Peyer's patch (tissue), 4 donors: ENCODE measurements at regions not wholly inside any gene's neighbourhood (a gene's known extent, or its start where the extent isn't known, plus 50 kb on each side); places are given as distances from the start of the nearest gene placed in this dataset.
"Not testable (repeated sequence)": the region's sequence is repeated elsewhere in the genome, so short reads cannot be mapped to it uniquely, and the experiment has no call there.

Source experiments
- DNase-seq, 3 donors: peaks; one replicate each; pipeline ENCODE4 v3.0.0-alpha.2; 2017 to 2019
- H3K27ac ChIP-seq, 4 donors: fragments of 200-600 bp; sonication (generic); one replicate each; pipeline ENCODE4 v1.5.1; 2016 to 2019
- H3K27me3 ChIP-seq, 2 donors: fragments of 200-600 bp; sonication (generic); one replicate each; pipeline ENCODE4 v1.5.1; 2019
- H3K36me3 ChIP-seq, 3 donors: fragments of 200-600 bp; sonication (generic); one replicate each; pipeline ENCODE4 v1.5.1; 2016 to 2019
- H3K4me1 ChIP-seq, 4 donors: fragments of 200-600 bp; sonication (generic); one replicate each; pipeline ENCODE4 v1.5.1; 2016 to 2019
- H3K4me3 ChIP-seq, 4 donors: fragments of 200-600 bp; sonication (generic); 1 replicate in 3 of 4; 2 replicates in 1 of 4; pipeline ENCODE4 v1.5.1; 2016 to 2019; ENCODE audit warnings: mild to moderate bottlenecking in 1 of 4
- H3K9me3 ChIP-seq, 4 donors: fragments of 200-600 bp; sonication (generic); one replicate each; pipeline ENCODE4 v1.5.1; 2016 to 2019; ENCODE audit warnings: mild to moderate bottlenecking in 1 of 4
- POLR2A ChIP-seq, 2 donors: fragments of 450-650 bp; IDR thresholded peaks; one replicate each; pipeline ENCODE4 v1.5.1; 2017; ENCODE audit warnings: antibody characterized with exemption in 2 of 2, mild to moderate bottlenecking in 2 of 2, moderate library complexity in 2 of 2
- TF ChIP-seq, protein P1 (sequence below), 6 experiments: fragments of 450-650 bp in 4 of 6; fragments of 200-600 bp in 2 of 6; sonication (generic) in 1 of 6; IDR thresholded peaks; one replicate each; pipeline ENCODE4 v1.5.1; 2017 to 2019; ENCODE audit warnings: antibody characterized with exemption in 6 of 6, mild to moderate bottlenecking in 3 of 6, moderate library complexity in 1 of 6

DNA sequence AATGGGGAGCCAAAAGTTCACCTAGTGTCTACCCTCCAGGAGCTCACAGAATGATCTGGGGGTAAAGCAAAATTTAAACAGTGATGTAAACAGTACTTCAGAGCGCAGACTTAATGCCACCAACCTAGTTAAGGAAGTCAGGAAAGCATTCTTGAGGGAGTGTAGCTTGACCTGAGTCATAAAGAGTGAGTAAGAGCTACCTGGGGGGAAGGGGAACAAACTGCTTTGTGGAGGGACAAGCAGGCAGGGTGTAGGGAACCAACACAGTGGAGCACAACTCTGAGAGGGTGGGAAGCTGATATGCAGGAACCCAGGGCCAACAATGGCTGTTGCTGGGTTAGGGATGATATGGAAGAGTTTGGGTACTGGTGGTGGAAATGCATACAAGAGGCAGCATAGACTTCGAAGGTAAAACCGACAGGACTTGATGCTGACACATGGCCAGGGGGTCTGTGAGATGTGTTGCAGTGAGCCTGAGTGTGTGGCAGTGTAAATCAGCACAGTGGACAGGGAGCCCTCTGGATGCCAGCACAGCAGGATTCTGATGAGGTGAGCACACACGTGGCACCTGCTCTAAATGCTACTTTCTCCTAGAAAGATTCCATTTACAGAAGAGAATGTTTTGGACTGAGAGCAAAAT lies 58.3 kb upstream of the CYP2D6 start:
- no peaks in the 10 kb centered on the region for H3K36me3 ChIP-seq
- TF ChIP-seq POLR2A (IDR thresholded peaks at IDR 0.05) = no peak
- TF ChIP-seq, protein P1, sequence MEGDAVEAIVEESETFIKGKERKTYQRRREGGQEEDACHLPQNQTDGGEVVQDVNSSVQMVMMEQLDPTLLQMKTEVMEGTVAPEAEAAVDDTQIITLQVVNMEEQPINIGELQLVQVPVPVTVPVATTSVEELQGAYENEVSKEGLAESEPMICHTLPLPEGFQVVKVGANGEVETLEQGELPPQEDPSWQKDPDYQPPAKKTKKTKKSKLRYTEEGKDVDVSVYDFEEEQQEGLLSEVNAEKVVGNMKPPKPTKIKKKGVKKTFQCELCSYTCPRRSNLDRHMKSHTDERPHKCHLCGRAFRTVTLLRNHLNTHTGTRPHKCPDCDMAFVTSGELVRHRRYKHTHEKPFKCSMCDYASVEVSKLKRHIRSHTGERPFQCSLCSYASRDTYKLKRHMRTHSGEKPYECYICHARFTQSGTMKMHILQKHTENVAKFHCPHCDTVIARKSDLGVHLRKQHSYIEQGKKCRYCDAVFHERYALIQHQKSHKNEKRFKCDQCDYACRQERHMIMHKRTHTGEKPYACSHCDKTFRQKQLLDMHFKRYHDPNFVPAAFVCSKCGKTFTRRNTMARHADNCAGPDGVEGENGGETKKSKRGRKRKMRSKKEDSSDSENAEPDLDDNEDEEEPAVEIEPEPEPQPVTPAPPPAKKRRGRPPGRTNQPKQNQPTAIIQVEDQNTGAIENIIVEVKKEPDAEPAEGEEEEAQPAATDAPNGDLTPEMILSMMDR (IDR thresholded peaks at IDR 0.05) = no peak
- no peak overlapping the region for H3K4me3 ChIP-seq
- peak overlapping the region in 1 of 4 donors; percentile 10 for H3K27ac ChIP-seq
- no peaks in the 10 kb centered on the region for H3K27me3 ChIP-seq
- H3K9me3 ChIP-seq = no peaks in the 10 kb centered on the region
- H3K4me1 ChIP-seq = peaks cover 0 to 15% (median 0%) of the 10 kb centered on the region in 4 donors
- peak in 1 of 3 donors; percentile 67 for DNase-seq

DNA sequence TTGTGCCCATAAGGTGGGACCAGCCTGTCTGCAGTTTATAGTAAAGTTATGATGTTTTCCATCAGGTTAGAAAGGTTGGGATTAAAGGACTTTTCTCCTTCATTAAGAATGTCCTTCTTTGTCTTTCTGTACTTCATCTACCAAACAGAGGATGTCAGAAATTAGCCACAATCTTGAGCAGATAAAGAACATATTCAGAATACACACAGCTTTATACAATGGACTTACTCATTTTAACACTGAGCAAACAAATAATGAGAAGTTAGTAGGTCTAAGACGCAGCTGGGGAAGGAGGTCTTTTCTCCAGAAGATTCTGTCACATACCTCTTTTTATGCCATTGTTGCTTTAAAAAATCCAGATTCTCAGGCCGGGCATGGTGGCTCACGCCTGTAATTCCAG lies 57.0 kb upstream of the CYP2D6 start:
- no peak overlapping the region for H3K27ac ChIP-seq
- peaks cover 0 to 25% (median 4%) of the 10 kb centered on the region in 4 donors for H3K4me1 ChIP-seq
- no peak for DNase-seq
- H3K36me3 ChIP-seq = no peaks in the 10 kb centered on the region
- H3K9me3 ChIP-seq = no peaks in the 10 kb centered on the region
- no peak overlapping the region for H3K4me3 ChIP-seq
- no peaks in the 10 kb centered on the region for H3K27me3 ChIP-seq
- TF ChIP-seq, protein P1 (IDR thresholded peaks at IDR 0.05) = no peak
- TF ChIP-seq POLR2A (IDR thresholded peaks at IDR 0.05) = no peak

DNA sequence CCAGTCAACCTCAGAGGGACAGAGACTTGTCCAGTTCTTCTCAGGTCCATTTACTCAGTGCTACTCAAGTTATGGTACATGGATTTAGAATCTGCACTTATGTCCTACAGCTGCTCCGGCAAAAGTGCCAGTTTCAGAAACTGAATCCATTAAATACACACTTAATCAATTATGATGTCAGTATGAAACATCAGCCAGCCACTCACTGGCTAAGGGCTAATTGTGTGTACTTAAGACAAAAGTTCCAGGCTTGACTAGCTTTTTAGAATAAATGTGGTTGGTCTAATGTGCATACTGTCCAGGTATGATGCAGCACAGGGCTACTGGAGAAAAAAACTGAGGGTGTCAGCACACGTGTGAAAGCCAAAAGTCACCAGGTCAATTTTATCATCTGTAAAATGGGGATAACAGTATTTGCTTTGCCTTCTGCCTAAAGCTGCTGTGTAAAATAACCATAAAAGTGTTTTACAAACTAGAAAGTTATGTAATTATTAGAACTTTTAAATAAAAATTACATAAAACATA lies 55.4 kb upstream of the CYP2D6 start:
- Histone ChIP-seq H3K4me1 (peaks cover 0 to 42% (median 7%) of the 10 kb centered on the region in 4 donors), H3K27me3 (no peaks in the 10 kb centered on the region), H3K27ac (no peak overlapping the region), H3K4me3 (no peak overlapping the region), H3K36me3 (no peaks in the 10 kb centered on the region), H3K9me3 (no peaks in the 10 kb centered on the region)
- TF ChIP-seq POLR2A (IDR thresholded peaks at IDR 0.05) = no peak
- TF ChIP-seq, protein P1 (IDR thresholded peaks at IDR 0.05) = no peak
- DNase-seq = no peak

DNA sequence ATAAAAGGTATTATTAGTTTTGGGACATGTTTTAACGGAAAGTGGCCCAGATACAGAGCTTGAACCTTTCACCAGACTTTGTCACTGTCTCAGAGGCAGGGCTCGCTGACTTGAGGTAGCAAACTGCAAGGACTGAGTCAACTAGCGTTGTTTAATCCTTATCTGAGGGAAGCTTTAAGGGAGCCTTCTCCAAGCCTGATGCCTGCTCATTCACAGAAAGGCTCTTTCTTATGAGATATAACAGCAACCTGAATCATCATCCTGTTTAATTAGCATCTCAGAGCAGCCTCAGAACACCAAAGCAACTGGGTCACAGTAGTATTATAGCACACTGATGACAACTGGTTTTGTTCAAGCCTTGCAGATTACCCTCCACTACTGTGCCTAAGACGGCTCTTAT lies 54.2 kb upstream of the CYP2D6 start:
- Histone ChIP-seq H3K36me3 (no peaks in the 10 kb centered on the region), H3K9me3 (no peaks in the 10 kb centered on the region), H3K4me3 (no peak overlapping the region), H3K4me1 (peaks cover 0 to 49% (median 10%) of the 10 kb centered on the region in 4 donors), H3K27me3 (no peaks in the 10 kb centered on the region), H3K27ac (no peak overlapping the region)
- DNase-seq = no peak
- TF ChIP-seq, protein P1 (IDR thresholded peaks at IDR 0.05) = no peak
- TF ChIP-seq POLR2A (IDR thresholded peaks at IDR 0.05) = no peak

DNA sequence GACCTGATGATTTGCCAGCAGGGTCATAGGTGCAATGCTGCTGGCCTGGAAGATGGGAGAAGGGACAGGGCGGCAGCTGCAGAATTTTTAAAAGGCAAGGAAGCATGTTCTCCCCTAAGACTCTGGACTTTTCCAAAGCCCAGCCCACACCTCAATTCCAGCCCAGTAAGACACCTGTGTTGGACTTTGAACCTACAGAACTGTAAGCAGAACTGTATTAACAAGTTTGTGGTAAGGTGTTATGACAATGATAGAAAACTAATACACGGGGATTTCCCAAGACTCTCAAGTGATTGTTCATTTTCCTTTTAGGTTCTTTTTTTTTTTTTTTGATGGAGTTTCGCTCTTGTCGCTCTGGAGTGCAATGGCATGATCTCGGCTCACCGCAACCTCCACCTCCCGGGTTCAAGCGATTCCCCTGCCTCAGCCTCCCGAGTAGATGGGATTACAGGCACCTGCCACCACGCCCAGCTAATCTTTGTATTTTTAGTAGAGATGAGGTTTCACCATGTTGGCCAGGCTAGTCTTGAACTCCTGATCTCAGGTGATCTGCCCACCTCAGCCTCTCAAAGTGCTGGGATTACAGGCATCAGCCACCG lies 53.0 kb upstream of the CYP2D6 start:
- H3K9me3 ChIP-seq, H3K27me3 ChIP-seq, H3K4me3 ChIP-seq, H3K36me3 ChIP-seq: not testable (repeated sequence)
- H3K4me1 ChIP-seq = peaks cover 0 to 45% (median 10%) of the 10 kb centered on the region in 4 donors
- peak in 1 of 3 donors; percentile 63 for DNase-seq
- peak overlapping the region in 2 of 4 donors; percentile 47 to 75 for H3K27ac ChIP-seq

DNA sequence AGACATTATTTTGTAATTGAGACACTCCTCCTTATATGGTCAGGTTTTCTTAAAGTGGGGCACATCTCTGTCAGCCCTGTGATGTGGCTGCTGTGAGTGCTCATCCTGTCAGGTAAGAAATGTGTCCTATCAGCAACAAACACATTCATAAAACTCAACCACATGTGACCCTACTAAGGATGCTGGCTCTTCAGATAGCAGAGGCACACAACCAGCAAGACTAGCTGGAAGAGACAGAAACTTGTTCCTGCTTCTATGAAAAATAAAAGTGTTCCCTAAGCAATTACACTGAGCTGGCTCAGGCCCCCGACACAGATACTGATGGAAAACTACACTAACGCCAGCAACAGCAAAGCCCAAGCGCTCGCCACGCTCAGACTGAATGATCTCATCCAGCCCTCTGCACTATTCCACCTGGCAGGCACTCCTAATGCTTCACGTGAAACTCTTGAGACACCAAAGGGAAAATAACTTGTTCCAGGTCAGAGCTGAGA lies 49.8 kb upstream of the CYP2D6 start:
- no peak for TF ChIP-seq POLR2A (IDR thresholded peaks at IDR 0.05)
- TF ChIP-seq, protein P1 (IDR thresholded peaks at IDR 0.05) = no peak
- Histone ChIP-seq H3K4me3 (no peak overlapping the region), H3K36me3 (no peaks in the 10 kb centered on the region), H3K4me1 (peaks cover 0 to 46% (median 12%) of the 10 kb centered on the region in 4 donors), H3K27me3 (no peaks in the 10 kb centered on the region), H3K9me3 (no peaks in the 10 kb centered on the region), H3K27ac (peak overlapping the region in 3 of 4 donors; percentile 28 to 72 (median 40))
- DNase-seq = peak in 2 of 3 donors; percentile 28 to 68
